ENCODE measurements at regions not wholly inside any gene's neighbourhood (a gene's known extent, or its start where the extent isn't known, plus 50 kb on each side); places are given as distances from the start of the nearest gene placed in this dataset.
A peak's percentile ranks its signal among the peaks of the same experiment; 100 is the strongest.

GRCh38 chr21:10270211-10270610 is 251.2 kb upstream of the TPTE start:
- peak; percentile 7 for DNase-seq

- peak; percentile 0 for DNase-seq
Measured at GRCh38 chr21:10271666-10272207, 249.6 kb upstream of the TPTE start.

GRCh38 chr21:10272216-10272615 is 249.2 kb upstream of the TPTE start:
- DNase-seq: peak; percentile 8

- peak; percentile 0 for DNase-seq
Measured at GRCh38 chr21:10273196-10273595, 248.2 kb upstream of the TPTE start.

GRCh38 chr21:10273794-10274338 is 247.5 kb upstream of the TPTE start:
- peak; percentile 1 for DNase-seq

Measured in hematopoietic multipotent progenitor cell treated with erythropoietin and hydrocortisone succinate and interleukin-3 and kit ligand, for 8 days (in vitro differentiated cells).